Posterior vena cava (tissue), 2 donors: ENCODE measurements at regions not wholly inside any gene's neighbourhood (a gene's known extent, or its start where the extent isn't known, plus 50 kb on each side); places are given as distances from the start of the nearest gene placed in this dataset.

ENCODE experiments used
- DNase-seq: peaks from one replicate; pipeline ENCODE4 v3.0.0-alpha.2; 2020; ENCODE audit warnings: low spot score
- intact Hi-C, 2 donors: fragments of 100-400 bp; cut with DNase I; formaldehyde crosslinking; loops; one replicate each; pipeline versions ENCODE4 v1.14.1 to v1.14.2; 2022 to 2023
- donor health status: DM: yes; HTN: yes; CAD: no.
- donor health status: DM: yes; HTN: yes; CAD: no.

- intact Hi-C loops: loop anchor here in 1 of 2 donors (2.0 kb wide), 1 partner anchor 64 kb away; no protein-coding TSS in a partner anchor
- no peak for DNase-seq
Observed at GRCh38 chrX:140848800-140849199, 139.2 kb downstream of the LINC00632 start.

GRCh38 chrX:140860718-140861117 lies 141.7 kb upstream of the SPANXB1 start:
- DNase-seq: no peak
- intact Hi-C loops: no loop called here

- no peak for DNase-seq
- intact Hi-C loops: no loop called here
Observed at GRCh38 chrX:140866446-140866845, 135.9 kb upstream of the SPANXB1 start.

- no peak for DNase-seq
- intact Hi-C loops: no loop called here
Observed at GRCh38 chrX:140912606-140913005, 89.8 kb upstream of the SPANXB1 start.

- no peak for DNase-seq
- intact Hi-C loops: no loop called here
Observed at GRCh38 chrX:140913802-140914501, 88.4 kb upstream of the SPANXB1 start.

GRCh38 chrX:140916872-140917271 lies 85.5 kb upstream of the SPANXB1 start:
- DNase-seq: no peak
- intact Hi-C loops: no loop called here

GRCh38 chrX:140917354-140918115 lies 84.9 kb upstream of the SPANXB1 start:
- DNase-seq: no peak
- intact Hi-C loops: no loop called here

GRCh38 chrX:140918398-140919038 lies 83.9 kb upstream of the SPANXB1 start:
- intact Hi-C loops: no loop called here
- DNase-seq: no peak

GRCh38 chrX:140920416-140920815 lies 82.0 kb upstream of the SPANXB1 start:
- DNase-seq: no peak
- intact Hi-C loops: no loop called here

- no peak for DNase-seq
- intact Hi-C loops: no loop called here
Observed at GRCh38 chrX:140923118-140923517, 79.3 kb upstream of the SPANXB1 start.

GRCh38 chrX:140928739-140929138 lies 73.7 kb upstream of the SPANXB1 start:
- intact Hi-C loops: no loop called here
- no peak for DNase-seq

- intact Hi-C loops: no loop called here
- DNase-seq: no peak
Observed at GRCh38 chrX:140933016-140933415, 69.4 kb upstream of the SPANXB1 start.

GRCh38 chrX:140933874-140934655 lies 68.3 kb upstream of the SPANXB1 start:
- no peak for DNase-seq
- intact Hi-C loops: no loop called here

GRCh38 chrX:140943513-140943912 lies 58.9 kb upstream of the SPANXB1 start:
- intact Hi-C loops: no loop called here
- DNase-seq: no peak

- DNase-seq: no peak
- intact Hi-C loops: no loop called here
Observed at GRCh38 chrX:140944710-140945109, 57.7 kb upstream of the SPANXB1 start.

GRCh38 chrX:140948827-140949226 lies 53.6 kb upstream of the SPANXB1 start:
- no peak for DNase-seq
- intact Hi-C loops: no loop called here

- intact Hi-C loops: no loop called here
- DNase-seq: no peak
Observed at GRCh38 chrX:140949233-140949632, 53.2 kb upstream of the SPANXB1 start.
